ENCODE measurements at regions not wholly inside any gene's neighbourhood (a gene's known extent, or its start where the extent isn't known, plus 50 kb on each side); places are given as distances from the start of the nearest gene placed in this dataset.

DNA sequence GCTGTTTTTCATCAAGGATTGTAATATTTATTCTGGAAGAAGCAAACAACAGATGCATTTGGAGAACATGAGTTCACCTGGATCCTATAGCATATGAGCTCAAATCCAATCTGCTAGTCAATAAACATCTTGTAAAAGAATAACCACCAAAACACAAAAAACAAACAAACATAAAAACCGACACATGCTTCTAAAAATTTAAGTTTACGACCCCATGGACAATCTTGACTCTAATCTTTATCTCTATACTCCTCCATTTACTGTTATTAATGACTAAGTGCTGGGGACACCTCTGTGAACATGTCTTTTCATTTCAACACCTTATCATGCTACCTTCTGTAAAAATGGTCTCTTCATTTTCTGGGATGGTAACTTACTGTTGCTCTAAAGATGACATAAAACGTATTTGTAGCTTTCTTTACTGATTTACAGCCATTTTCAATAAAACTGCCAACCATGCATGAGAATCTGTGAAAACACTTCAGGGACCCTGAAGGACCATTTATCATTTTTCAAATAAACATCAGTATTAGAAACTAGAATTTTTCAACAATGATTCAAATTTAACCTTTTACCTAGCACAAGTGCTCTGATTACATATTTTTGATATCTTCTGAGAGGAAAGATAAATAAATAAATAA lies 123.8 kb upstream of the SOX5 start:
- Histone ChIP-seq H3K4me2 (ENCODE audit: low read depth, low read length, poor library complexity, severe bottlenecking) (no peak overlapping the region), H2AFZ (ENCODE audit: low read length) (no peak overlapping the region), H3K27me3 (ENCODE audit: low read length) (no peaks in the 10 kb centered on the region), H3K4me1 (ENCODE audit: low read length) (no peaks in the 10 kb centered on the region), H3K79me2 (ENCODE audit: low read length) (no peaks in the 10 kb centered on the region), H3K36me3 (ENCODE audit: insufficient read depth, low read length) (no peaks in the 10 kb centered on the region), H3K4me3 (ENCODE audit: low read length) (no peak overlapping the region), H3K9me3 (ENCODE audit: low read length) (no peaks in the 10 kb centered on the region), H3K9me2 (replicated peaks; ENCODE audit: insufficient read depth, low read length) (no peaks in the 10 kb centered on the region), H3K27ac (ENCODE audit: low read length) (no peak overlapping the region), H4K20me1 (ENCODE audit: insufficient read depth, low read depth, low read length) (no peaks in the 10 kb centered on the region), H3K9ac (ENCODE audit: low read length) (no peak overlapping the region)
- DNase-seq, result no peak

DNA sequence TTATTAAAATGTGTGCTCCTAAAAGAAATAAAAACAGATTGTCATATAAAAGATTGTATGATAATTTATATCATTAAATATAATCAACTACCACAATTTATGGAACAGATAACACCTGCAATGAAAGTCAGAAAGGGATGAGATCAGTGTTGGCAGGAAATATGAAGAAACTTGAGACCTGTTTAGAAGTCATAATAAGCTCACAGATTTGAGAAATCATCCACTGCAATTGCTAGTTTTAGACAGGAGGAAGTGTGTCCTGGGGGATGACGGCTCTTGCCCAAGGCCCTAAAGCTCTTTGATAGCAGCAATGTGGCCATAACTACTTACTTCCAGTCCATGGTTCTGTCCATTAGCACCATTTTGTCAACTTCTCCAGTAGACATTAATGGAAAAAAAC lies 122.8 kb upstream of the SOX5 start:
- no peaks in the 10 kb centered on the region for H3K9me2 ChIP-seq (replicated peaks; ENCODE audit: insufficient read depth, low read length)
- no peaks in the 10 kb centered on the region for H3K4me1 ChIP-seq (ENCODE audit: low read length)
- no peaks in the 10 kb centered on the region for H3K79me2 ChIP-seq (ENCODE audit: low read length)
- no peaks in the 10 kb centered on the region for H3K27me3 ChIP-seq (ENCODE audit: low read length)
- H3K4me2 ChIP-seq (ENCODE audit: low read depth, low read length, poor library complexity, severe bottlenecking), result no peak overlapping the region
- H3K4me3 ChIP-seq (ENCODE audit: low read length), result no peak overlapping the region
- H2AFZ ChIP-seq (ENCODE audit: low read length), result no peak overlapping the region
- no peaks in the 10 kb centered on the region for H4K20me1 ChIP-seq (ENCODE audit: insufficient read depth, low read depth, low read length)
- DNase-seq, result no peak
- H3K9ac ChIP-seq (ENCODE audit: low read length), result no peak overlapping the region
- no peaks in the 10 kb centered on the region for H3K9me3 ChIP-seq (ENCODE audit: low read length)
- H3K27ac ChIP-seq (ENCODE audit: low read length), result no peak overlapping the region
- no peaks in the 10 kb centered on the region for H3K36me3 ChIP-seq (ENCODE audit: insufficient read depth, low read length)

DNA sequence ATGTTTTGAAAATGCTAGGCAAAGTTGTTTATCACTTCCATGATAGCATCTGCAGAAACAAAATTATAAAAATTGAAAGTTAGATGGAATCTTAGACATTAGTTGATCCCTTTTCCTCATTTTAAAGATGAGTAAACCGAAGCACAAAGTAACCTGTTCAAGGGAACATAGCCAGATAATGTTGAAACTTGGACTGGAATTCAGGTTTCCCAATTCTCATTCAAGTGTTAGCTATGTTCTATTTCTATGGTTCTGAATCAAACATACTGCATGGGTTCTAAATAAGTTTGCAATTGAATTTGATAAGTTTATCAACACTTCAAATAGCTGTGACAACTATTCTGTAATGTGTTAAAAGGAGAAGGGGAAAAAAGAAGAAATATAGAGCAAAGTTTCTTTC lies 122.4 kb upstream of the SOX5 start:
- no peaks in the 10 kb centered on the region for H3K36me3 ChIP-seq (ENCODE audit: insufficient read depth, low read length)
- no peaks in the 10 kb centered on the region for H3K27me3 ChIP-seq (ENCODE audit: low read length)

DNA sequence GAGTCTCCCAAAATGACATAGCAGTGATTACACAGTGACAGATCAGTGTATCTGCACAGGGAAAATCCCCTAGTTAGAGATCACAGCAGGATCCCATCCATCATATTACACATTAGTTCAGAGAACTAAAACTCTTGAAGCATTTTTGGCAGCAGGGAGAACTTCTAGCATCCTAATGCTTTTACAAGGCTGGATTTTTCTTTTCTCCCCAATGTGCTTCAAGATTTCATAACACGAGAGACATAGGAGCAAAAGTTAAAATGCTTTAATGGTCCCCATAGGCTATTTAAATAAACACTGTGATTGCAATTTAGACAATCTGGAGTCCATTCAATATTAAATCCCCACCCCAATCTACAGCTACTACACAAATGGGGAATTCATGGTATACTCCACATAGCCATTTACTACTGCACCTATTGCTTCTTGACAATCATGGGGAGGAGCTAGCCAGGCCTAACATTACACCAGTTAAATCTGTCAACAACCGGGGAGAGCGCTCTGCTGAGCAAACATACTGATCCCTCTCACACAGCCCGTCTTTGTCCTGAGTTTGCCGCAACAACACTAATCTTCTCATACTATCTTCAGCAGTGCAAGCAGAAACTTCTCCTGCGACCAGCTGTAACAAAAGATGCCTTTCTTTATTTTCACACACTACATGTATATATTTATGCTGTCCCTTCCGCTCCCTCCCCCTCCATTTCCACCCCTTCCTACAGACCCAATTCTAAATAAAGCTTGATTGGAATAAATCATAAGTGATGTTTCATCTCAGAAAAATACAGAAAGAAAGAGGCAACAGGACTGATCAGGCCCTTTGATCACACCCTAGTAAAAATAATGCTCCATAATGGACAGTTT lies 120.3 kb upstream of the SOX5 start:
- Histone ChIP-seq H3K4me2 (ENCODE audit: low read depth, low read length, poor library complexity, severe bottlenecking) (no peak overlapping the region), H4K20me1 (ENCODE audit: insufficient read depth, low read depth, low read length) (no peaks in the 10 kb centered on the region), H2AFZ (ENCODE audit: low read length) (no peak overlapping the region), H3K4me3 (ENCODE audit: low read length) (no peak overlapping the region), H3K27ac (ENCODE audit: low read length) (no peak overlapping the region), H3K36me3 (ENCODE audit: insufficient read depth, low read length) (no peaks in the 10 kb centered on the region), H3K4me1 (ENCODE audit: low read length) (no peaks in the 10 kb centered on the region), H3K79me2 (ENCODE audit: low read length) (no peaks in the 10 kb centered on the region), H3K27me3 (ENCODE audit: low read length) (no peaks in the 10 kb centered on the region), H3K9ac (ENCODE audit: low read length) (no peak overlapping the region), H3K9me2 (replicated peaks; ENCODE audit: insufficient read depth, low read length) (no peaks in the 10 kb centered on the region), H3K9me3 (ENCODE audit: low read length) (no peaks in the 10 kb centered on the region)
- no peak for DNase-seq

More for the DNA sequence above, 122.4 kb upstream of the SOX5 start:
- H3K9me3 ChIP-seq (ENCODE audit: low read length), result no peaks in the 10 kb centered on the region
- no peak overlapping the region for H2AFZ ChIP-seq (ENCODE audit: low read length)
- no peaks in the 10 kb centered on the region for H3K79me2 ChIP-seq (ENCODE audit: low read length)
- no peak overlapping the region for H3K4me3 ChIP-seq (ENCODE audit: low read length)
- H3K4me1 ChIP-seq (ENCODE audit: low read length), result no peaks in the 10 kb centered on the region
- no peaks in the 10 kb centered on the region for H3K9me2 ChIP-seq (replicated peaks; ENCODE audit: insufficient read depth, low read length)
- H3K4me2 ChIP-seq (ENCODE audit: low read depth, low read length, poor library complexity, severe bottlenecking), result no peak overlapping the region
- H3K27ac ChIP-seq (ENCODE audit: low read length), result no peak overlapping the region
- no peak for DNase-seq
- no peaks in the 10 kb centered on the region for H4K20me1 ChIP-seq (ENCODE audit: insufficient read depth, low read depth, low read length)
- H3K9ac ChIP-seq (ENCODE audit: low read length), result no peak overlapping the region

DNA sequence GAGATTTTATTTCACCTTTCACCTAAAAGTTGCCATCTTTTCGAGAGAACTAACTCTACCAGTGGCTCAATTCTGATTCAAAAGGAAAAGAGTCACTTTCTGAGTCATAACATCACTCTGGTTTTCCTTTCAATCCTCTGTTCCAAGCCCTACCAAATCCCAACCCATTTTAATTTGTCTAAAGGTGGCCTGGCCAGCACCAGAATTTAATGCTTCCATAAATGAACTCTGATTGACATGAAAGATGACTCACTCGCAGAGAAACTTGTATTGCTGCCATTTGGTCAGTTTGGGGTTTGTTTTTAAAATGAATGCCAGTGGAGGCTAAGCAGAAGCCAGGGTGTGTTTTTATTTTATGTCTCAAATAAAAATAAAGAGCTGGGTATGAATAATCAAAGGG lies 117.4 kb upstream of the SOX5 start:
- H3K9ac ChIP-seq (ENCODE audit: low read length), result no peak overlapping the region
- H3K27me3 ChIP-seq (ENCODE audit: low read length), result no peaks in the 10 kb centered on the region
- H3K9me3 ChIP-seq (ENCODE audit: low read length), result no peaks in the 10 kb centered on the region
- H3K9me2 ChIP-seq (replicated peaks; ENCODE audit: insufficient read depth, low read length), result no peaks in the 10 kb centered on the region
- no peaks in the 10 kb centered on the region for H3K4me1 ChIP-seq (ENCODE audit: low read length)
- no peaks in the 10 kb centered on the region for H4K20me1 ChIP-seq (ENCODE audit: insufficient read depth, low read depth, low read length)
- no peak overlapping the region for H2AFZ ChIP-seq (ENCODE audit: low read length)
- no peak overlapping the region for H3K4me3 ChIP-seq (ENCODE audit: low read length)
- no peak overlapping the region for H3K4me2 ChIP-seq (ENCODE audit: low read depth, low read length, poor library complexity, severe bottlenecking)
- H3K27ac ChIP-seq (ENCODE audit: low read length), result no peak overlapping the region
- no peaks in the 10 kb centered on the region for H3K36me3 ChIP-seq (ENCODE audit: insufficient read depth, low read length)
- no peaks in the 10 kb centered on the region for H3K79me2 ChIP-seq (ENCODE audit: low read length)
- no peak for DNase-seq

DNA sequence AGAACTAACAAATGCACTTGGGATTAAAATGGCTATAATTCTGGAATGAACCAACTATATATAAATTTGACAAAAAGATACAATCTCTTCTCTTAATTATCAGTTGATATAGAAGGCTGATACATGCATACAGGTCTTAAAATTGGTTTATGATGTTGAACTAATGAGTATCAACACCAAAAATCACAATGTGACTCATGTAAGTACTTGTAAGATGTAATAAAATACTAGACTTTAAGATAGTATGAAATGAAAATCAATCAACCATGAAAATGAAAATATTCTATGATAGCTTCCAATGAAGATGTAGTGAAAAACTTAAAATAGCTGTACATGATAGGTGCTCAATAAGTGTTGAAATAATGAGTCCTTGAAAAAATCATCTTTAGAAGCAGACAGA lies 116.6 kb upstream of the SOX5 start:
- Histone ChIP-seq H3K9ac (ENCODE audit: low read length) (no peak overlapping the region), H3K9me2 (replicated peaks; ENCODE audit: insufficient read depth, low read length) (no peaks in the 10 kb centered on the region), H3K27me3 (ENCODE audit: low read length) (no peaks in the 10 kb centered on the region), H3K4me1 (ENCODE audit: low read length) (no peaks in the 10 kb centered on the region), H3K4me3 (ENCODE audit: low read length) (no peak overlapping the region), H3K36me3 (ENCODE audit: insufficient read depth, low read length) (no peaks in the 10 kb centered on the region), H3K4me2 (ENCODE audit: low read depth, low read length, poor library complexity, severe bottlenecking) (no peak overlapping the region), H3K9me3 (ENCODE audit: low read length) (no peaks in the 10 kb centered on the region), H3K27ac (ENCODE audit: low read length) (no peak overlapping the region), H3K79me2 (ENCODE audit: low read length) (no peaks in the 10 kb centered on the region), H2AFZ (ENCODE audit: low read length) (no peak overlapping the region), H4K20me1 (ENCODE audit: insufficient read depth, low read depth, low read length) (no peaks in the 10 kb centered on the region)
- no peak for DNase-seq

DNA sequence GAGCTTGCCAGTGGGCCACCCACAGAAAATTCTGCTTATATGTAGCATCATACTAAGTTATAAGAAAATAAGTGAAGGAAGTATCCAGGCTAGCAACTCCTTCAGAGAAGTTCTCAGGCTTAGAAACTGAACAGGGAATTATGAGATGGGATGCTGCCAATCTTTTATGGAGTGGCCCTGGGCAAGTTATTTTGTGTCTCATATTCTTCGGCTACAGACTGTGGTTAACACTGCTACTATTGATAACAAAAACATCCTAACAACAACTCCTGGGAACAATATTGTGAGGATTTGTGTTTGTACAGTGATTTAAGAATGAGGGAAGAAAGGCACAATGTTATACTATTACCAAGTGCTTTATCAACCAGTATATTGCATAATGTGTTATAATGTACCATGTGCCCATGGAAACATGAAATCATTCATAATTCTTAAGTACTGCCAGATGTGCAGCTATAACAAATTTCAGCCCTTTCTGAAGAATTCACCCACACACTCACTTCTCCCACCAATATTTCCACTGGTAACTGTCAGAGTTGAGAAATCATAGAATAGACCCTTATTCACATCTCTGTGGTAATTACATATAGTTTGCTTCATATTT lies 113.3 kb upstream of the SOX5 start:
- no peak overlapping the region for H3K4me3 ChIP-seq (ENCODE audit: low read length)
- H3K36me3 ChIP-seq (ENCODE audit: insufficient read depth, low read length), result no peaks in the 10 kb centered on the region
- no peaks in the 10 kb centered on the region for H3K9me3 ChIP-seq (ENCODE audit: low read length)
- no peak overlapping the region for H3K4me2 ChIP-seq (ENCODE audit: low read depth, low read length, poor library complexity, severe bottlenecking)
- H3K4me1 ChIP-seq (ENCODE audit: low read length), result no peaks in the 10 kb centered on the region
- no peak for DNase-seq
- no peaks in the 10 kb centered on the region for H4K20me1 ChIP-seq (ENCODE audit: insufficient read depth, low read depth, low read length)
- no peak overlapping the region for H2AFZ ChIP-seq (ENCODE audit: low read length)
- H3K79me2 ChIP-seq (ENCODE audit: low read length), result no peaks in the 10 kb centered on the region
- no peaks in the 10 kb centered on the region for H3K27me3 ChIP-seq (ENCODE audit: low read length)
- no peak overlapping the region for H3K27ac ChIP-seq (ENCODE audit: low read length)
- H3K9me2 ChIP-seq (replicated peaks; ENCODE audit: insufficient read depth, low read length), result no peaks in the 10 kb centered on the region
- H3K9ac ChIP-seq (ENCODE audit: low read length), result no peak overlapping the region

DNA sequence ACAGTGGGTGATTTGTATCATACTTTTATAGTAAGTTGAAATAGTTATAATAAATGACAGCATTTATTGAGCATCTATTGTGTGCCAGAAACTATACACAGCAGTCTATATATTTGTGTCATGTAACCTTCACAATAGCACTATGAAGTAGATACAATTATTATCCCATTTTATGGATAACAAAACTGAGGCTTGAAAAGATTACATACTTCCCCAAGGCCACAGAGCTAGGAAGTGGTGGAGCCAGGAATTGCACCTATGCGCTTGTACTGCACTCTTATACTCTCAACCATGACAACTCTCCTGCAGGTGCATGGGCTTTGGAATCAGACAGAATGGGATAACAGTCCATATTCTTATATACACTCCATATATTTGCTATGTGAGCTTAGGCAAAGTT lies 110.6 kb upstream of the SOX5 start:
- no peak overlapping the region for H3K4me2 ChIP-seq (ENCODE audit: low read depth, low read length, poor library complexity, severe bottlenecking)
- no peak overlapping the region for H3K9ac ChIP-seq (ENCODE audit: low read length)
- no peak overlapping the region for H3K27ac ChIP-seq (ENCODE audit: low read length)
- H3K36me3 ChIP-seq (ENCODE audit: insufficient read depth, low read length), result no peaks in the 10 kb centered on the region
- no peaks in the 10 kb centered on the region for H3K9me3 ChIP-seq (ENCODE audit: low read length)
- H4K20me1 ChIP-seq (ENCODE audit: insufficient read depth, low read depth, low read length), result no peaks in the 10 kb centered on the region
- H3K9me2 ChIP-seq (replicated peaks; ENCODE audit: insufficient read depth, low read length), result no peaks in the 10 kb centered on the region
- H3K27me3 ChIP-seq (ENCODE audit: low read length), result no peaks in the 10 kb centered on the region
- no peaks in the 10 kb centered on the region for H3K79me2 ChIP-seq (ENCODE audit: low read length)
- DNase-seq, result no peak
- no peaks in the 10 kb centered on the region for H3K4me1 ChIP-seq (ENCODE audit: low read length)
- no peak overlapping the region for H3K4me3 ChIP-seq (ENCODE audit: low read length)
- no peak overlapping the region for H2AFZ ChIP-seq (ENCODE audit: low read length)
